Vagina (tissue), 2 donors: ENCODE measurements at regions not wholly inside any gene's neighbourhood (a gene's known extent, or its start where the extent isn't known, plus 50 kb on each side); places are given as distances from the start of the nearest gene placed in this dataset.

ENCODE experiments used
- POLR2A ChIP-seq, 2 donors: fragments of 450-650 bp; IDR thresholded peaks; one replicate each; pipeline ENCODE4 v1.6.1; 2017; ENCODE audit warnings: antibody characterized with exemption in 2 of 2, mild to moderate bottlenecking in 2 of 2, moderate library complexity in 2 of 2
- POLR2AphosphoS5 ChIP-seq, 2 donors: sonication (generic); formaldehyde crosslinking; IDR thresholded peaks; one replicate each; pipeline ENCODE4 v1.9.0; 2017; ENCODE audit warnings: antibody characterized with exemption in 2 of 2, mild to moderate bottlenecking in 2 of 2, low read depth in 1 of 2; ENCODE audit not compliant: insufficient read depth in 1 of 2
- TF ChIP-seq, protein P1 (sequence below), 3 experiments: fragments of 450-650 bp in 2 of 3; fragments of 200-600 bp in 1 of 3; sonication (generic) in 1 of 3; IDR thresholded peaks; one replicate each; pipeline ENCODE4 v1.5.1; 2017 to 2019; ENCODE audit warnings: antibody characterized with exemption in 3 of 3, mild to moderate bottlenecking in 2 of 3, moderate library complexity in 2 of 3

GRCh38 chr4:106541253-106541652 lies 172.7 kb upstream of the GIMD1 start:
- TF ChIP-seq POLR2A (IDR thresholded peaks at IDR 0.05) (no peak), POLR2AphosphoS5 (IDR thresholded peaks at IDR 0.05; ENCODE audit: insufficient read depth in 1 of 2, low read depth in 1 of 2) (no peak)
- TF ChIP-seq, protein P1, sequence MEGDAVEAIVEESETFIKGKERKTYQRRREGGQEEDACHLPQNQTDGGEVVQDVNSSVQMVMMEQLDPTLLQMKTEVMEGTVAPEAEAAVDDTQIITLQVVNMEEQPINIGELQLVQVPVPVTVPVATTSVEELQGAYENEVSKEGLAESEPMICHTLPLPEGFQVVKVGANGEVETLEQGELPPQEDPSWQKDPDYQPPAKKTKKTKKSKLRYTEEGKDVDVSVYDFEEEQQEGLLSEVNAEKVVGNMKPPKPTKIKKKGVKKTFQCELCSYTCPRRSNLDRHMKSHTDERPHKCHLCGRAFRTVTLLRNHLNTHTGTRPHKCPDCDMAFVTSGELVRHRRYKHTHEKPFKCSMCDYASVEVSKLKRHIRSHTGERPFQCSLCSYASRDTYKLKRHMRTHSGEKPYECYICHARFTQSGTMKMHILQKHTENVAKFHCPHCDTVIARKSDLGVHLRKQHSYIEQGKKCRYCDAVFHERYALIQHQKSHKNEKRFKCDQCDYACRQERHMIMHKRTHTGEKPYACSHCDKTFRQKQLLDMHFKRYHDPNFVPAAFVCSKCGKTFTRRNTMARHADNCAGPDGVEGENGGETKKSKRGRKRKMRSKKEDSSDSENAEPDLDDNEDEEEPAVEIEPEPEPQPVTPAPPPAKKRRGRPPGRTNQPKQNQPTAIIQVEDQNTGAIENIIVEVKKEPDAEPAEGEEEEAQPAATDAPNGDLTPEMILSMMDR (IDR thresholded peaks at IDR 0.05) = no peak
